ENCODE measurements at regions not wholly inside any gene's neighbourhood (a gene's known extent, or its start where the extent isn't known, plus 50 kb on each side); places are given as distances from the start of the nearest gene placed in this dataset.

- Histone ChIP-seq H3K4me3 (no peak overlapping the region), H3K9ac (ENCODE audit: insufficient read depth in 1 of 2, low read length in 2 of 2) (no peak overlapping the region), H3K27me3 (ENCODE audit: control insufficient read depth in 3 of 3, insufficient read depth in 3 of 3, low read length in 2 of 3) (no peaks in the 10 kb centered on the region), H3K27ac (ENCODE audit: low read depth in 1 of 2, low read length in 1 of 2) (no peak overlapping the region), H3K4me1 (ENCODE audit: control insufficient read depth in 5 of 5, insufficient read depth in 5 of 5, low read length in 5 of 5) (peaks cover 0 to 9% (median 4%) of the 10 kb centered on the region in 5 donors), H3K36me3 (ENCODE audit: control insufficient read depth in 4 of 4, insufficient read depth in 4 of 4, low read length in 4 of 4) (no peaks in the 10 kb centered on the region), H3K9me3 (ENCODE audit: control insufficient read depth in 4 of 4, insufficient read depth in 3 of 4, low read length in 3 of 4) (peaks cover 0 to 3% (median 0%) of the 10 kb centered on the region in 4 donors)
- ATAC-seq (ENCODE audit: insufficient read depth, low FRiP score) (no peak), DNase-seq (no peak)
- TF ChIP-seq, protein P1, sequence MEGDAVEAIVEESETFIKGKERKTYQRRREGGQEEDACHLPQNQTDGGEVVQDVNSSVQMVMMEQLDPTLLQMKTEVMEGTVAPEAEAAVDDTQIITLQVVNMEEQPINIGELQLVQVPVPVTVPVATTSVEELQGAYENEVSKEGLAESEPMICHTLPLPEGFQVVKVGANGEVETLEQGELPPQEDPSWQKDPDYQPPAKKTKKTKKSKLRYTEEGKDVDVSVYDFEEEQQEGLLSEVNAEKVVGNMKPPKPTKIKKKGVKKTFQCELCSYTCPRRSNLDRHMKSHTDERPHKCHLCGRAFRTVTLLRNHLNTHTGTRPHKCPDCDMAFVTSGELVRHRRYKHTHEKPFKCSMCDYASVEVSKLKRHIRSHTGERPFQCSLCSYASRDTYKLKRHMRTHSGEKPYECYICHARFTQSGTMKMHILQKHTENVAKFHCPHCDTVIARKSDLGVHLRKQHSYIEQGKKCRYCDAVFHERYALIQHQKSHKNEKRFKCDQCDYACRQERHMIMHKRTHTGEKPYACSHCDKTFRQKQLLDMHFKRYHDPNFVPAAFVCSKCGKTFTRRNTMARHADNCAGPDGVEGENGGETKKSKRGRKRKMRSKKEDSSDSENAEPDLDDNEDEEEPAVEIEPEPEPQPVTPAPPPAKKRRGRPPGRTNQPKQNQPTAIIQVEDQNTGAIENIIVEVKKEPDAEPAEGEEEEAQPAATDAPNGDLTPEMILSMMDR (IDR thresholded peaks at IDR 0.05; ENCODE audit: control extremely low read depth, extremely low read depth), result no peak
- WGBS, 2 donors, result 74 to 87% methylated on average over 5 of the region's 5 CpGs
Measured at GRCh38 chr2:16152071-16152927, 211.9 kb downstream of the MYCN start.

DNA sequence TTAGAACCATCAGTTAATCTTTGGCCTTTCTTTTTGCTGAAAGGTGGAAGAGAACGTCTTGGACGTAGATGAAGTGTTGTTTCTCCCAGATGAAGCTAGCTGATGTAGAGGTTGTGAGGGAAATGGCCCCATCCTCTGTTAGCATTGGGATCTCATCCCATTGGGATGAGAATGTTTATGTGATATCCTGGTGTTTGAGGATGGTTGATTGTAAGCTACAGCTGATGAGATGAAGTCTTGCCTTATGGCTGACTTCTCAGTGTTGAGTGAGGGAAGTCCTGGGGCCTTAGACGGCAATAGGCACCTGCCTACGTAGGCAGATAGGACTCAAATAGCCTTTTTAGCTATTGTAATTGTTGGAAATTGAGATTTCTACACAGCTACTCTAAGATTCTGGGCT, 211.3 kb downstream of the MYCN start:
- H3K4me1 ChIP-seq (ENCODE audit: control insufficient read depth in 5 of 5, insufficient read depth in 5 of 5, low read length in 5 of 5), result peaks cover 0 to 9% (median 4%) of the 10 kb centered on the region in 5 donors
- DNase-seq (no peak), ATAC-seq (ENCODE audit: insufficient read depth, low FRiP score) (no peak)
- H3K27ac ChIP-seq (ENCODE audit: low read depth in 1 of 2, low read length in 1 of 2), result no peak overlapping the region
- 76 to 85% methylated on average over 4 of the region's 4 CpGs for whole genome bisulfite sequencing, 2 donors
- no peak overlapping the region for H3K4me3 ChIP-seq
- H3K9ac ChIP-seq (ENCODE audit: insufficient read depth in 1 of 2, low read length in 2 of 2), result no peak overlapping the region
- H3K27me3 ChIP-seq (ENCODE audit: control insufficient read depth in 3 of 3, insufficient read depth in 3 of 3, low read length in 2 of 3), result no peaks in the 10 kb centered on the region
- no peaks in the 10 kb centered on the region for H3K36me3 ChIP-seq (ENCODE audit: control insufficient read depth in 4 of 4, insufficient read depth in 4 of 4, low read length in 4 of 4)
- H3K9me3 ChIP-seq (ENCODE audit: control insufficient read depth in 4 of 4, insufficient read depth in 3 of 4, low read length in 3 of 4), result peaks cover 0 to 3% (median 0%) of the 10 kb centered on the region in 4 donors
- TF ChIP-seq, protein P1 (IDR thresholded peaks at IDR 0.05; ENCODE audit: control extremely low read depth, extremely low read depth), result no peak

- 94 to 95% methylated on average over 3 of the region's 3 CpGs for WGBS, 2 donors
- no peak for DNase-seq
Measured at GRCh38 chr2:16151281-16151570, 210.9 kb downstream of the MYCN start.

More at GRCh38 chr2:16151281-16151570, 210.9 kb downstream of the MYCN start:
- Histone ChIP-seq H3K27me3 (ENCODE audit: control insufficient read depth in 3 of 3, insufficient read depth in 3 of 3, low read length in 2 of 3) (no peaks in the 10 kb centered on the region), H3K4me1 (ENCODE audit: control insufficient read depth in 5 of 5, insufficient read depth in 5 of 5, low read length in 5 of 5) (peaks cover 0 to 9% (median 4%) of the 10 kb centered on the region in 5 donors), H3K9ac (ENCODE audit: insufficient read depth in 1 of 2, low read length in 2 of 2) (no peak overlapping the region), H3K4me3 (no peak overlapping the region), H3K27ac (ENCODE audit: low read depth in 1 of 2, low read length in 1 of 2) (no peak overlapping the region), H3K36me3 (ENCODE audit: control insufficient read depth in 4 of 4, insufficient read depth in 4 of 4, low read length in 4 of 4) (no peaks in the 10 kb centered on the region), H3K9me3 (ENCODE audit: control insufficient read depth in 4 of 4, insufficient read depth in 3 of 4, low read length in 3 of 4) (peaks cover 0 to 3% (median 0%) of the 10 kb centered on the region in 4 donors)
- TF ChIP-seq, protein P1 (IDR thresholded peaks at IDR 0.05; ENCODE audit: control extremely low read depth, extremely low read depth), result no peak
- no peak for ATAC-seq (ENCODE audit: insufficient read depth, low FRiP score)
